SK-N-SH (cell line): ENCODE measurements at regions not wholly inside any gene's neighbourhood (a gene's known extent, or its start where the extent isn't known, plus 50 kb on each side); places are given as distances from the start of the nearest gene placed in this dataset.

ENCODE experiments used
- CTCF ChIA-PET: fragments of 300-600, 350-600 bp; formaldehyde crosslinking; extraction: SDS; loops from one replicate; lab custom pipeline; 2021; lab: Yijun Ruan, JAX
- POLR2A ChIA-PET: fragments of 350-600 bp; sonication (Branson Sonifier 250); formaldehyde crosslinking; extraction: SDS; loops from one replicate; lab custom pipeline; 2020; ENCODE audit warnings: antibody characterized with exemption, inconsistent platforms; lab: Yijun Ruan, JAX
- DNase-seq: peaks from one replicate; pipeline ENCODE4 v3.0.0; 2012
- H2AFZ ChIP-seq: fragments of 200-600 bp; sonication (generic); 2 replicates; pipeline ENCODE4 v1.8.1; 2016; ENCODE audit warnings: antibody characterized with exemption, mild to moderate bottlenecking, low read depth
- H3F3A ChIP-seq: fragments of 200-600 bp; sonication (generic); replicated peaks from 2 replicates; pipeline ENCODE3; 2016; ENCODE audit warnings: antibody characterized with exemption, mild to moderate bottlenecking; ENCODE audit not compliant: insufficient read depth
- H3K27ac ChIP-seq, 2 experiments: fragments of 200-500 bp in 1 of 2; fragments of 200-600 bp in 1 of 2; sonication (Bioruptor generic) in 1 of 2; sonication (generic), shearing (Covaris generic) in 1 of 2; 2 replicates each; pipeline versions ENCODE4 v1.5.1 to v1.6.1; 2014 to 2016; ENCODE audit warnings: low read depth in 2 of 2, inconsistent platforms in 1 of 2, low read length in 1 of 2, mild to moderate bottlenecking in 1 of 2, mixed read lengths in 1 of 2
- H3K27me3 ChIP-seq: fragments of 200-600 bp; sonication (generic), shearing (Covaris generic); 2 replicates; pipeline ENCODE4 v1.6.1; 2016; ENCODE audit warnings: mixed run types; ENCODE audit not compliant: insufficient read depth
- H3K36me3 ChIP-seq, 2 experiments: fragments of 200-500 bp in 1 of 2; fragments of 200-600 bp in 1 of 2; sonication (Bioruptor generic) in 1 of 2; sonication (generic) in 1 of 2; replicated peaks in 1 of 2; 2 replicates each; pipeline versions ENCODE3 to v1.5.1; 2014 to 2016; ENCODE audit warnings: low read length in 1 of 2, mild to moderate bottlenecking in 1 of 2; ENCODE audit not compliant: insufficient read depth in 2 of 2, control insufficient read depth in 1 of 2
- H3K4me1 ChIP-seq, 2 experiments: fragments of 200-500 bp in 1 of 2; fragments of 200-600 bp in 1 of 2; sonication (Bioruptor generic) in 1 of 2; sonication (generic), shearing (Covaris generic) in 1 of 2; 2 replicates each; pipeline versions ENCODE4 v1.5.1 to v1.6.1; 2014 to 2016; ENCODE audit warnings: low read depth in 1 of 2, low read length in 1 of 2, mixed run types in 1 of 2; ENCODE audit not compliant: insufficient read depth in 2 of 2, control insufficient read depth in 1 of 2
- H3K4me2 ChIP-seq: fragments of 200-600 bp; sonication (generic), shearing (Covaris generic); 2 replicates; pipeline ENCODE4 v1.6.1; 2017; ENCODE audit warnings: mixed run types
- H3K4me3 ChIP-seq, 2 experiments: fragments of 200-500 bp in 1 of 2; fragments of 200-600 bp in 1 of 2; sonication (Bioruptor generic) in 1 of 2; sonication (generic), shearing (Covaris generic) in 1 of 2; 2 replicates each; pipeline versions ENCODE4 v1.5.1 to v1.8.1; 2014 to 2016; ENCODE audit warnings: low read depth in 2 of 2, inconsistent platforms in 1 of 2, low read length in 1 of 2, mild to moderate bottlenecking in 1 of 2, mixed read lengths in 1 of 2, moderate library complexity in 1 of 2
- H3K79me2 ChIP-seq: fragments of 200-600 bp; sonication (generic); 2 replicates; pipeline ENCODE4 v1.8.1; 2017; ENCODE audit warnings: mild to moderate bottlenecking; ENCODE audit not compliant: insufficient read depth
- H3K9ac ChIP-seq: fragments of 200-600 bp; sonication (generic); 2 replicates; pipeline ENCODE4 v1.6.1; 2017; ENCODE audit warnings: mixed run types
- H3K9me2 ChIP-seq: fragments of 200-600 bp; sonication (generic); 2 replicates; pipeline ENCODE4 v1.6.1; 2017; ENCODE audit warnings: mixed run types
- H3K9me3 ChIP-seq: fragments of 200-600 bp; sonication (generic); 2 replicates; pipeline ENCODE4 v1.6.1; 2017; ENCODE audit warnings: mixed run types, mild to moderate bottlenecking, moderate library complexity
- H4K20me1 ChIP-seq: fragments of 200-600 bp; sonication (generic); 2 replicates; pipeline ENCODE4 v1.6.1; 2017; ENCODE audit warnings: mild to moderate bottlenecking, mixed run types; ENCODE audit not compliant: insufficient read depth
- EZH2phosphoT487 ChIP-seq: fragments of 200-600 bp; sonication (generic); IDR thresholded peaks from 2 replicates; pipeline ENCODE4 v1.6.1; 2017; ENCODE audit warnings: low read depth, mixed run types, mild to moderate bottlenecking, antibody characterized with exemption, moderate library complexity, borderline replicate concordance
- FOXM1 ChIP-seq: IDR thresholded peaks from 2 replicates; pipeline ENCODE4 v1.4.0; 2012; ENCODE audit warnings: low read depth, mild to moderate bottlenecking
- JUND ChIP-seq: IDR thresholded peaks from 2 replicates; pipeline ENCODE4 v1.4.0; 2012
- MXI1 ChIP-seq: IDR thresholded peaks from 2 replicates; pipeline ENCODE4 v1.6.1; 2012; ENCODE audit warnings: mild to moderate bottlenecking, low read depth, low read length, improper control_type of control experiment
- RFX5 ChIP-seq: IDR thresholded peaks from 2 replicates; pipeline ENCODE4 v1.6.1; 2012; ENCODE audit warnings: mild to moderate bottlenecking, improper control_type of control experiment, low read length
- RXRA ChIP-seq: IDR thresholded peaks from 2 replicates; pipeline ENCODE4 v1.4.0; 2012; ENCODE audit warnings: low read depth, mild to moderate bottlenecking, borderline replicate concordance
- YY1 ChIP-seq: IDR thresholded peaks from 2 replicates; pipeline ENCODE4 v1.4.0; 2012; ENCODE audit warnings: low read depth, mild to moderate bottlenecking
- ZBTB33 ChIP-seq: IDR thresholded peaks from 2 replicates; pipeline ENCODE4 v1.4.0; 2012; ENCODE audit warnings: low read depth, borderline replicate concordance
- WGBS: methylation state at CpG from one replicate; pipeline ENCODE4 v1.1.6; 2017; ENCODE audit warnings: low lambda C conversion rate; 5-methylcytosine and 5-hydroxymethylcytosine counted together
- TF ChIP-seq, protein P1 (sequence below): IDR thresholded peaks from 2 replicates; pipeline ENCODE4; 2012
- TF ChIP-seq, protein P2 (sequence below): IDR thresholded peaks from 2 replicates; pipeline ENCODE4 v1.6.1; 2012; ENCODE audit warnings: mild to moderate bottlenecking, low read depth, low read length, moderate library complexity
- TF ChIP-seq, protein P3 (sequence below): fragments of 200-600 bp; sonication (generic); IDR thresholded peaks from 2 replicates; pipeline ENCODE4 v1.6.1; 2017; ENCODE audit warnings: antibody characterized with exemption, mild to moderate bottlenecking, moderate library complexity

DNA sequence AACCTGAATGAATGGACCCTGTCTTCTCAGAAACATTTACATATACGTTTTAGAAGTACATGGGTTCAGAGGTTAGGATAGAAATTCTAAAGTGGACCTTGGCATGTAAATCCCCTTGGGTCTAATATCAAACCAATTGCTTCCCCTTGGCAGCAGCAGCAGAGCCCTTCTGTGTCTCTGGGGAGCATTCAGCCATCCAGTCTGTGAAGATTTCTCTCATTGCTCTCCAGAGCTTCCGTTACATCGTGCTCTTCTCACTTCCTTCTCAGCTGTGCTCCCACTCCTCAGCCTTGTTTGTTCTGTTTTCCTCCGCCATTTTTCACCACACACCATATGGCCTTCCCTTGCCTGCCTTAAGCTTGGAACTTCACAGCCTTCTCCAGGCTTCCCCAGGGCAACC, 61.5 kb upstream of the ATP1B1 start:
- Histone ChIP-seq H3K9me3 (no peaks in the 10 kb centered on the region), H3K4me2 (no peak overlapping the region), H3K36me3 (no peaks in the 10 kb centered on the region), H3K9me2 (no peaks in the 10 kb centered on the region), H4K20me1 (no peaks in the 10 kb centered on the region), H3K27ac (no peak overlapping the region), H3K9ac (no peak overlapping the region), H3K4me1 (peaks cover 0 to 7% of the 10 kb centered on the region in 2 experiments; a peak in 1 of 4 replicates), H2AFZ (no peak overlapping the region), H3K79me2 (no peaks in the 10 kb centered on the region), H3K4me3 (no peak overlapping the region), H3K27me3 (no peaks in the 10 kb centered on the region), H3F3A (no peaks in the 10 kb centered on the region)
- no peak for DNase-seq
- POLR2A ChIA-PET = no interaction called here
- CTCF ChIA-PET = no interaction called here
- TF ChIP-seq ZBTB33 (no peak), RXRA (no peak), YY1 (no peak), FOXM1 (no peak), MXI1 (no peak), RFX5 (no peak), JUND (no peak), EZH2phosphoT487 (no peak)
- TF ChIP-seq, protein P1, sequence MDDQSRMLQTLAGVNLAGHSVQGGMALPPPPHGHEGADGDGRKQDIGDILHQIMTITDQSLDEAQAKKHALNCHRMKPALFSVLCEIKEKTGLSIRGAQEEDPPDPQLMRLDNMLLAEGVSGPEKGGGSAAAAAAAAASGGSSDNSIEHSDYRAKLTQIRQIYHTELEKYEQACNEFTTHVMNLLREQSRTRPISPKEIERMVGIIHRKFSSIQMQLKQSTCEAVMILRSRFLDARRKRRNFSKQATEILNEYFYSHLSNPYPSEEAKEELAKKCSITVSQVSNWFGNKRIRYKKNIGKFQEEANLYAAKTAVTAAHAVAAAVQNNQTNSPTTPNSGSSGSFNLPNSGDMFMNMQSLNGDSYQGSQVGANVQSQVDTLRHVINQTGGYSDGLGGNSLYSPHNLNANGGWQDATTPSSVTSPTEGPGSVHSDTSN = no peak
- TF ChIP-seq, protein P2, sequence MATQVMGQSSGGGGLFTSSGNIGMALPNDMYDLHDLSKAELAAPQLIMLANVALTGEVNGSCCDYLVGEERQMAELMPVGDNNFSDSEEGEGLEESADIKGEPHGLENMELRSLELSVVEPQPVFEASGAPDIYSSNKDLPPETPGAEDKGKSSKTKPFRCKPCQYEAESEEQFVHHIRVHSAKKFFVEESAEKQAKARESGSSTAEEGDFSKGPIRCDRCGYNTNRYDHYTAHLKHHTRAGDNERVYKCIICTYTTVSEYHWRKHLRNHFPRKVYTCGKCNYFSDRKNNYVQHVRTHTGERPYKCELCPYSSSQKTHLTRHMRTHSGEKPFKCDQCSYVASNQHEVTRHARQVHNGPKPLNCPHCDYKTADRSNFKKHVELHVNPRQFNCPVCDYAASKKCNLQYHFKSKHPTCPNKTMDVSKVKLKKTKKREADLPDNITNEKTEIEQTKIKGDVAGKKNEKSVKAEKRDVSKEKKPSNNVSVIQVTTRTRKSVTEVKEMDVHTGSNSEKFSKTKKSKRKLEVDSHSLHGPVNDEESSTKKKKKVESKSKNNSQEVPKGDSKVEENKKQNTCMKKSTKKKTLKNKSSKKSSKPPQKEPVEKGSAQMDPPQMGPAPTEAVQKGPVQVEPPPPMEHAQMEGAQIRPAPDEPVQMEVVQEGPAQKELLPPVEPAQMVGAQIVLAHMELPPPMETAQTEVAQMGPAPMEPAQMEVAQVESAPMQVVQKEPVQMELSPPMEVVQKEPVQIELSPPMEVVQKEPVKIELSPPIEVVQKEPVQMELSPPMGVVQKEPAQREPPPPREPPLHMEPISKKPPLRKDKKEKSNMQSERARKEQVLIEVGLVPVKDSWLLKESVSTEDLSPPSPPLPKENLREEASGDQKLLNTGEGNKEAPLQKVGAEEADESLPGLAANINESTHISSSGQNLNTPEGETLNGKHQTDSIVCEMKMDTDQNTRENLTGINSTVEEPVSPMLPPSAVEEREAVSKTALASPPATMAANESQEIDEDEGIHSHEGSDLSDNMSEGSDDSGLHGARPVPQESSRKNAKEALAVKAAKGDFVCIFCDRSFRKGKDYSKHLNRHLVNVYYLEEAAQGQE = no peak
- TF ChIP-seq, protein P3, sequence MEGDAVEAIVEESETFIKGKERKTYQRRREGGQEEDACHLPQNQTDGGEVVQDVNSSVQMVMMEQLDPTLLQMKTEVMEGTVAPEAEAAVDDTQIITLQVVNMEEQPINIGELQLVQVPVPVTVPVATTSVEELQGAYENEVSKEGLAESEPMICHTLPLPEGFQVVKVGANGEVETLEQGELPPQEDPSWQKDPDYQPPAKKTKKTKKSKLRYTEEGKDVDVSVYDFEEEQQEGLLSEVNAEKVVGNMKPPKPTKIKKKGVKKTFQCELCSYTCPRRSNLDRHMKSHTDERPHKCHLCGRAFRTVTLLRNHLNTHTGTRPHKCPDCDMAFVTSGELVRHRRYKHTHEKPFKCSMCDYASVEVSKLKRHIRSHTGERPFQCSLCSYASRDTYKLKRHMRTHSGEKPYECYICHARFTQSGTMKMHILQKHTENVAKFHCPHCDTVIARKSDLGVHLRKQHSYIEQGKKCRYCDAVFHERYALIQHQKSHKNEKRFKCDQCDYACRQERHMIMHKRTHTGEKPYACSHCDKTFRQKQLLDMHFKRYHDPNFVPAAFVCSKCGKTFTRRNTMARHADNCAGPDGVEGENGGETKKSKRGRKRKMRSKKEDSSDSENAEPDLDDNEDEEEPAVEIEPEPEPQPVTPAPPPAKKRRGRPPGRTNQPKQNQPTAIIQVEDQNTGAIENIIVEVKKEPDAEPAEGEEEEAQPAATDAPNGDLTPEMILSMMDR = no peak
- 86% methylated on average over 4 of the region's 4 CpGs for WGBS
